Vagina (tissue), 2 donors: ENCODE measurements at regions not wholly inside any gene's neighbourhood (a gene's known extent, or its start where the extent isn't known, plus 50 kb on each side); places are given as distances from the start of the nearest gene placed in this dataset.

Source experiments
- POLR2A ChIP-seq, 2 donors: fragments of 450-650 bp; IDR thresholded peaks; one replicate each; pipeline ENCODE4 v1.6.1; 2017; ENCODE audit warnings: antibody characterized with exemption in 2 of 2, mild to moderate bottlenecking in 2 of 2, moderate library complexity in 2 of 2
- TF ChIP-seq, protein P1 (sequence below), 3 experiments: fragments of 450-650 bp in 2 of 3; fragments of 200-600 bp in 1 of 3; sonication (generic) in 1 of 3; IDR thresholded peaks; one replicate each; pipeline ENCODE4 v1.5.1; 2017 to 2019; ENCODE audit warnings: antibody characterized with exemption in 3 of 3, mild to moderate bottlenecking in 2 of 3, moderate library complexity in 2 of 3

DNA sequence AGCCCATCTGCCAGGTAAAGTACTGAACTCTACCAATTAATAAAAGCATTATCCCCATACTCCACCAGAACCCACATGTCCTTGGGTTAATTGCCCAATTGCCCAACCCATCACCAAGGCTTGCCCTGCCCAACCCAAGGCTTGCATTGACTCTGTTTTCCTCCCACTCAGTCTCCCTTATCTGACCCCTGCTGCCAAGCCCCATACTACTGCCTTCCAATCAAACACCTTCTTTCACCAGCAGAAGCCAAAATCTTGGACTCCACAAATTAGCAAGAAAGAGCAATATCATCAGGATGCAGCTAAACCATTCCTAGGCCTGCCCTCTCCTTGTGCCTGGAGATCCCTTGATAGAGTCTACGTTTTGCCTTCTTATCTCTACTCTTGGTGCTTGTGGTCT is 602.9 kb downstream of the NTRK3 start:
- TF ChIP-seq POLR2A (IDR thresholded peaks at IDR 0.05): no peak
- TF ChIP-seq, protein P1, sequence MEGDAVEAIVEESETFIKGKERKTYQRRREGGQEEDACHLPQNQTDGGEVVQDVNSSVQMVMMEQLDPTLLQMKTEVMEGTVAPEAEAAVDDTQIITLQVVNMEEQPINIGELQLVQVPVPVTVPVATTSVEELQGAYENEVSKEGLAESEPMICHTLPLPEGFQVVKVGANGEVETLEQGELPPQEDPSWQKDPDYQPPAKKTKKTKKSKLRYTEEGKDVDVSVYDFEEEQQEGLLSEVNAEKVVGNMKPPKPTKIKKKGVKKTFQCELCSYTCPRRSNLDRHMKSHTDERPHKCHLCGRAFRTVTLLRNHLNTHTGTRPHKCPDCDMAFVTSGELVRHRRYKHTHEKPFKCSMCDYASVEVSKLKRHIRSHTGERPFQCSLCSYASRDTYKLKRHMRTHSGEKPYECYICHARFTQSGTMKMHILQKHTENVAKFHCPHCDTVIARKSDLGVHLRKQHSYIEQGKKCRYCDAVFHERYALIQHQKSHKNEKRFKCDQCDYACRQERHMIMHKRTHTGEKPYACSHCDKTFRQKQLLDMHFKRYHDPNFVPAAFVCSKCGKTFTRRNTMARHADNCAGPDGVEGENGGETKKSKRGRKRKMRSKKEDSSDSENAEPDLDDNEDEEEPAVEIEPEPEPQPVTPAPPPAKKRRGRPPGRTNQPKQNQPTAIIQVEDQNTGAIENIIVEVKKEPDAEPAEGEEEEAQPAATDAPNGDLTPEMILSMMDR (IDR thresholded peaks at IDR 0.05): no peak
